ENCODE measurements at regions not wholly inside any gene's neighbourhood (a gene's known extent, or its start where the extent isn't known, plus 50 kb on each side); places are given as distances from the start of the nearest gene placed in this dataset.

DNA sequence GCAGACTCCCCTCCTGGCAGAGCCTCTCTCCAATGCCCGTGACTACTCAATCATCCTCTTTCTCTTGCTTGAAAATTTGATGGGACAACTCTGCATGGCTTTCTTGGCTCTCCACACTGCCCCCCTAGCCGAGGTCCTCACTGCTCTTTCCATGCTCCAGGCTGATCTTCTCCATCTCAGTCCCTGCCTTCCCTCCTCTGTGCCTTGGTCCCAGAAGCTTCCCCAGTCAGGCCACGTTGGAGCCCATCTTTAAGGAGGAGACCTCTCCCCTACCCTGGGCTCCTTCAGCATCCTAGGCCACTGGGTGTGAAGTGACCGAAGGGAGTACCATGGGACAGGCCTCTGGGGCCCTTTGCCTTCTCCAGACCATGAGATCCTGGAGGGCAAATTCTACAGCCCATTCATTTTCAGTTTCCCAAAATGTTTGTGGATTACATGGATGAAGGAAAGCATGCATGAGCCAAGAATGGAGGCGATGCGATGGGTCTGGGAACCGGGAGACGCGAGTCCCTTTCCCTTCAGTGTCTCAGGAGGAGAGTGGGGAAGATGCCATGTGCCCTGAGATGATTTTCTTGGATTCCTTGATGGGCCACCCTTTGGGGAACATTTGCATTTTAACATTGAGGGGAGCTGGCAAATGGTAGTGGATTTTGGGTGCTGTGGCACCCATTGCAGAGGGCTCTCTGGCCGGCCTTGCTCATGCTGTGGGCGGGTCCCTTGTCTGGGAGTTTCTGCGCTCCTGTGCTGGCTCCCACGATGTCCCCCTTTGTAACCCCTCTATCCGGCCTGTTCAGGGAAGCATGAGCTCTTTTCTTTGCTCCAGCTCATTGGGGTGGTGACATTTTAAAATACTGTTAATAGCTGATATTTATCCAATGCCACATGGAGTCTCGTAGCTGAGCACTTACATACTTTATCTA is 376.6 kb downstream of the RPS24 start:
- intact Hi-C loops (cut with micrococcal nuclease): no loop called here
- ATAC-seq (no peak), DNase-seq (ENCODE audit: low read depth, low spot score) (no peak)
- no TSS peak for BruUV-seq (replicated peaks)
- Histone ChIP-seq H3K9me3 (ENCODE audit: control insufficient read depth in 1 of 2, insufficient read depth in 1 of 2, low read depth in 1 of 2, low read length in 2 of 2) (no peaks in the 10 kb centered on the region), H4K20me1 (ENCODE audit: insufficient read depth) (no peaks in the 10 kb centered on the region), H3K36me3 (ENCODE audit: control insufficient read depth in 1 of 2, insufficient read depth in 2 of 2, low read length in 2 of 2) (no peaks in the 10 kb centered on the region), H3K27ac (ENCODE audit: low read depth, low read length) (no peak overlapping the region), H3K4me3 (replicated peaks in 1 of 2; ENCODE audit: low read depth in 1 of 2, low read length in 2 of 2) (no peak overlapping the region), H3K27me3 (ENCODE audit: insufficient read depth, low read length) (no peaks in the 10 kb centered on the region), H3K9ac (ENCODE audit: low read length) (no peak overlapping the region), H3K79me2 (ENCODE audit: insufficient read depth, low read length) (no peaks in the 10 kb centered on the region), H3K4me2 (ENCODE audit: low read length) (no peak overlapping the region), H2AFZ (ENCODE audit: low read depth, low read length, poor library complexity, severe bottlenecking) (no peak overlapping the region), H3K9me2 (ENCODE audit: insufficient read depth) (no peaks in the 10 kb centered on the region), H3K4me1 (ENCODE audit: control insufficient read depth in 1 of 2, insufficient read depth in 2 of 2, low read length in 2 of 2) (peaks cover 5 to 12% of the 10 kb centered on the region in 2 experiments; a peak in 3 of 4 replicates)
- RAD21 ChIA-PET (ENCODE audit: low non-redundant PET in 1 of 2, low total read pairs in 2 of 2, uncharacterized antibody in 2 of 2, unreplicated experiment in 2 of 2): no interaction called here
- CTCF ChIA-PET: no interaction called here
- POLR2A ChIA-PET: interaction anchor here (0.5 kb wide), 1 partner anchor 364 kb away, joined by 3 read pairs; no protein-coding TSS in a partner anchor
- TF ChIP-seq, protein P1, sequence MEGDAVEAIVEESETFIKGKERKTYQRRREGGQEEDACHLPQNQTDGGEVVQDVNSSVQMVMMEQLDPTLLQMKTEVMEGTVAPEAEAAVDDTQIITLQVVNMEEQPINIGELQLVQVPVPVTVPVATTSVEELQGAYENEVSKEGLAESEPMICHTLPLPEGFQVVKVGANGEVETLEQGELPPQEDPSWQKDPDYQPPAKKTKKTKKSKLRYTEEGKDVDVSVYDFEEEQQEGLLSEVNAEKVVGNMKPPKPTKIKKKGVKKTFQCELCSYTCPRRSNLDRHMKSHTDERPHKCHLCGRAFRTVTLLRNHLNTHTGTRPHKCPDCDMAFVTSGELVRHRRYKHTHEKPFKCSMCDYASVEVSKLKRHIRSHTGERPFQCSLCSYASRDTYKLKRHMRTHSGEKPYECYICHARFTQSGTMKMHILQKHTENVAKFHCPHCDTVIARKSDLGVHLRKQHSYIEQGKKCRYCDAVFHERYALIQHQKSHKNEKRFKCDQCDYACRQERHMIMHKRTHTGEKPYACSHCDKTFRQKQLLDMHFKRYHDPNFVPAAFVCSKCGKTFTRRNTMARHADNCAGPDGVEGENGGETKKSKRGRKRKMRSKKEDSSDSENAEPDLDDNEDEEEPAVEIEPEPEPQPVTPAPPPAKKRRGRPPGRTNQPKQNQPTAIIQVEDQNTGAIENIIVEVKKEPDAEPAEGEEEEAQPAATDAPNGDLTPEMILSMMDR (IDR thresholded peaks at IDR 0.05 in 2 of 3, conservative IDR thresholded peaks at IDR 0.05 in 1 of 3; ENCODE audit: borderline replicate concordance in 1 of 3, insufficient read depth in 1 of 3, low read depth in 2 of 3, low read length in 2 of 3): no peak
- TF ChIP-seq CBX3 (IDR thresholded peaks at IDR 0.05; ENCODE audit: low read depth) (no peak), SRF (IDR thresholded peaks at IDR 0.05; ENCODE audit: low read depth) (no peak), ELF1 (IDR thresholded peaks at IDR 0.05; ENCODE audit: borderline replicate concordance, low read depth) (no peak), POLR2AphosphoS5 (IDR thresholded peaks at IDR 0.05; ENCODE audit: low read depth, low read length) (no peak), CEBPB (IDR thresholded peaks at IDR 0.05; ENCODE audit: low read depth) (no peak), POLR2A (IDR thresholded peaks at IDR 0.05; ENCODE audit: borderline replicate concordance, extremely low read depth, insufficient read depth, insufficient read length) (no peak)
- TF ChIP-seq, protein P2, sequence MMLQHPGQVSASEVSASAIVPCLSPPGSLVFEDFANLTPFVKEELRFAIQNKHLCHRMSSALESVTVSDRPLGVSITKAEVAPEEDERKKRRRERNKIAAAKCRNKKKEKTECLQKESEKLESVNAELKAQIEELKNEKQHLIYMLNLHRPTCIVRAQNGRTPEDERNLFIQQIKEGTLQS (IDR thresholded peaks at IDR 0.05): no peak
- TF ChIP-seq, protein P3, sequence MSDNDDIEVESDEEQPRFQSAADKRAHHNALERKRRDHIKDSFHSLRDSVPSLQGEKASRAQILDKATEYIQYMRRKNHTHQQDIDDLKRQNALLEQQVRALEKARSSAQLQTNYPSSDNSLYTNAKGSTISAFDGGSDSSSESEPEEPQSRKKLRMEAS (IDR thresholded peaks at IDR 0.05): no peak
- TF ChIP-seq, protein P4, sequence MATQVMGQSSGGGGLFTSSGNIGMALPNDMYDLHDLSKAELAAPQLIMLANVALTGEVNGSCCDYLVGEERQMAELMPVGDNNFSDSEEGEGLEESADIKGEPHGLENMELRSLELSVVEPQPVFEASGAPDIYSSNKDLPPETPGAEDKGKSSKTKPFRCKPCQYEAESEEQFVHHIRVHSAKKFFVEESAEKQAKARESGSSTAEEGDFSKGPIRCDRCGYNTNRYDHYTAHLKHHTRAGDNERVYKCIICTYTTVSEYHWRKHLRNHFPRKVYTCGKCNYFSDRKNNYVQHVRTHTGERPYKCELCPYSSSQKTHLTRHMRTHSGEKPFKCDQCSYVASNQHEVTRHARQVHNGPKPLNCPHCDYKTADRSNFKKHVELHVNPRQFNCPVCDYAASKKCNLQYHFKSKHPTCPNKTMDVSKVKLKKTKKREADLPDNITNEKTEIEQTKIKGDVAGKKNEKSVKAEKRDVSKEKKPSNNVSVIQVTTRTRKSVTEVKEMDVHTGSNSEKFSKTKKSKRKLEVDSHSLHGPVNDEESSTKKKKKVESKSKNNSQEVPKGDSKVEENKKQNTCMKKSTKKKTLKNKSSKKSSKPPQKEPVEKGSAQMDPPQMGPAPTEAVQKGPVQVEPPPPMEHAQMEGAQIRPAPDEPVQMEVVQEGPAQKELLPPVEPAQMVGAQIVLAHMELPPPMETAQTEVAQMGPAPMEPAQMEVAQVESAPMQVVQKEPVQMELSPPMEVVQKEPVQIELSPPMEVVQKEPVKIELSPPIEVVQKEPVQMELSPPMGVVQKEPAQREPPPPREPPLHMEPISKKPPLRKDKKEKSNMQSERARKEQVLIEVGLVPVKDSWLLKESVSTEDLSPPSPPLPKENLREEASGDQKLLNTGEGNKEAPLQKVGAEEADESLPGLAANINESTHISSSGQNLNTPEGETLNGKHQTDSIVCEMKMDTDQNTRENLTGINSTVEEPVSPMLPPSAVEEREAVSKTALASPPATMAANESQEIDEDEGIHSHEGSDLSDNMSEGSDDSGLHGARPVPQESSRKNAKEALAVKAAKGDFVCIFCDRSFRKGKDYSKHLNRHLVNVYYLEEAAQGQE (IDR thresholded peaks at IDR 0.05; ENCODE audit: low read depth): no peak

All from HCT116 (cell line).